ENCODE measurements at regions not wholly inside any gene's neighbourhood (a gene's known extent, or its start where the extent isn't known, plus 50 kb on each side); places are given as distances from the start of the nearest gene placed in this dataset.

- Histone ChIP-seq H3K27me3 (peaks cover 0 to 3% (median under 1%) of the 10 kb centered on the region in 3 donors), H3K9me3 (no peaks in the 10 kb centered on the region), H3K36me3 (no peaks in the 10 kb centered on the region), H3K27ac (no peak overlapping the region), H3K4me3 (no peak overlapping the region), H3K4me1 (no peaks in the 10 kb centered on the region)
- TF ChIP-seq, protein P1, sequence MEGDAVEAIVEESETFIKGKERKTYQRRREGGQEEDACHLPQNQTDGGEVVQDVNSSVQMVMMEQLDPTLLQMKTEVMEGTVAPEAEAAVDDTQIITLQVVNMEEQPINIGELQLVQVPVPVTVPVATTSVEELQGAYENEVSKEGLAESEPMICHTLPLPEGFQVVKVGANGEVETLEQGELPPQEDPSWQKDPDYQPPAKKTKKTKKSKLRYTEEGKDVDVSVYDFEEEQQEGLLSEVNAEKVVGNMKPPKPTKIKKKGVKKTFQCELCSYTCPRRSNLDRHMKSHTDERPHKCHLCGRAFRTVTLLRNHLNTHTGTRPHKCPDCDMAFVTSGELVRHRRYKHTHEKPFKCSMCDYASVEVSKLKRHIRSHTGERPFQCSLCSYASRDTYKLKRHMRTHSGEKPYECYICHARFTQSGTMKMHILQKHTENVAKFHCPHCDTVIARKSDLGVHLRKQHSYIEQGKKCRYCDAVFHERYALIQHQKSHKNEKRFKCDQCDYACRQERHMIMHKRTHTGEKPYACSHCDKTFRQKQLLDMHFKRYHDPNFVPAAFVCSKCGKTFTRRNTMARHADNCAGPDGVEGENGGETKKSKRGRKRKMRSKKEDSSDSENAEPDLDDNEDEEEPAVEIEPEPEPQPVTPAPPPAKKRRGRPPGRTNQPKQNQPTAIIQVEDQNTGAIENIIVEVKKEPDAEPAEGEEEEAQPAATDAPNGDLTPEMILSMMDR (IDR thresholded peaks at IDR 0.05 in 4 of 5, conservative IDR thresholded peaks at IDR 0.05 in 1 of 5), result no peak
- DNase-seq, result no peak
- in situ Hi-C loops (cut with MboI; ENCODE audit: low sequenced_read_pairs in 4 of 4), result no loop called here
- no peak for ATAC-seq
- intact Hi-C loops (cut with DNase I; ENCODE audit: low total_unique reads), result no loop called here
These were observed 97.6 kb upstream of the SIM2 start for GRCh38 chr21:36601362-36601761.

DNA sequence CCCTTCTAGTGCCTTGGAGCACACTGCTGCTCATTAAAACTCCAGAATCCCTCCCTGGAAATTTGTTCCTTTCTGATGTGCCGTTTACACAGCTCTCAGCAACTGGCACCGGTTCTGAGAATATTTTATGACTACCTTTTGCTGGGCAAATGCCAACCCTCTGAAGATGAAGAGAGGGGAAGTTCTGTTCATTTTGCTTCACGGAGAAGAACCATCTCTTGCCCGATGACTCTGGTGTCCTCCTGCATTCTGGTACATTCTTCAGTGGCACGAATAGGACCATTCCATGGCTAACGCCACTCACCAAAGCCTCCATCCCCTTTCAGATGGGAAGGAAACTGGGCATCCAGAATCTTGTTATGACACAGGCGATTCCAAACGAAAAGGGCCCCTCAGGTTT lies 96.2 kb upstream of the SIM2 start:
- intact Hi-C loops (cut with DNase I; ENCODE audit: low total_unique reads) (no loop called here), in situ Hi-C loops (cut with MboI; ENCODE audit: low sequenced_read_pairs in 4 of 4) (no loop called here)
- DNase-seq (no peak), ATAC-seq (no peak)
- Histone ChIP-seq H3K4me1 (no peaks in the 10 kb centered on the region), H3K27me3 (peaks cover 0 to 3% (median 1%) of the 10 kb centered on the region in 3 donors), H3K9me3 (no peaks in the 10 kb centered on the region), H3K4me3 (no peak overlapping the region), H3K27ac (no peak overlapping the region), H3K36me3 (no peaks in the 10 kb centered on the region)
- TF ChIP-seq, protein P1 (IDR thresholded peaks at IDR 0.05 in 4 of 5, conservative IDR thresholded peaks at IDR 0.05 in 1 of 5), result no peak
- no peak for TF ChIP-seq POLR2A (IDR thresholded peaks at IDR 0.05)

DNA sequence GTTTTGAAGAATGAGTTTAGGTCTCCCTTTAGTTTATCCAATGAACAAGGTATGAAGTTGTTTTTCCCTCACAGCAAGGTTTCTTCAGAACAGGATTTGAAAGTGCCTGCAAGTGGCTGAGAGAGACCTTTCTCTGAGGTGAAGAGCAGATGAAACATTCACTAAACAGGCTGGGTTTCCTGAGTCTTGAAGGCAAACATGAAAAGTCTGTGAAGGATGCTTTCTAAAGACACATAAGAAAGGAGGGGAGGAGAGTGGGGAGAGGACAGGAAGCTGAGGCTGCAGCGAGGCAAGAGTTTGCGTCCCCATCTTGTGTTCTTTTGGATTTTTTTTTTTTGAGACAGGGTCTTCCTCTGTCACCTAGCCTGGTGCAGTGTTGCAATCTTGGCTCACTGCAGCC lies 95.7 kb upstream of the SIM2 start:
- in situ Hi-C loops (cut with MboI; ENCODE audit: low sequenced_read_pairs in 4 of 4), result no loop called here
- Histone ChIP-seq H3K27me3 (peaks cover 0 to 5% (median 3%) of the 10 kb centered on the region in 3 donors), H3K27ac (no peak overlapping the region), H3K4me1 (no peaks in the 10 kb centered on the region), H3K9me3 (no peaks in the 10 kb centered on the region), H3K4me3 (no peak overlapping the region), H3K36me3 (no peaks in the 10 kb centered on the region)
- no peak for ATAC-seq
- intact Hi-C loops (cut with DNase I; ENCODE audit: low total_unique reads), result no loop called here
- DNase-seq, result no peak
- TF ChIP-seq, protein P1 (IDR thresholded peaks at IDR 0.05 in 4 of 5, conservative IDR thresholded peaks at IDR 0.05 in 1 of 5), result no peak
- no peak for TF ChIP-seq POLR2A (IDR thresholded peaks at IDR 0.05)

DNA sequence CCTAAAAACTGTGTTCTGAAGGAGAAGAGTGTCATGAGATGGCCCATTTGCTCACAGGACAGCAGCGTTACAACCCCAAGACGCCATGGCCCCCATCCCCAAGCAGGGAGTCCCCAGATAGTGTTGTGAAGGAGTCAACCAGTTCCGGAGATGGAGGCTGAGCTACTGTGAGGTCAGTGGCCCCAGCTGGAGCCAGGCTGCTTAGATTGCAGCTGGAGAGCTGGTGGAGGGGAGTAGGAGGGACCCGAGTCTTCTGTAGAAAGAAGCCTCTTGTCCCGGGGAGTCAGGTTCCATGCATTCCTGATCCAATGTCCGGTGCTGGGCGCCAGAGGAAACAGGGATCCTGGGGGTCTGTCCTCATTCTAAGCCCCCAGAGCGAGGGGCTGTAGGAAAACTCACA lies 93.5 kb upstream of the SIM2 start:
- no peaks in the 10 kb centered on the region for H3K4me1 ChIP-seq
- DNase-seq, result no peak
- no peaks in the 10 kb centered on the region for H3K36me3 ChIP-seq
- H3K9me3 ChIP-seq, result no peaks in the 10 kb centered on the region
- in situ Hi-C loops (cut with MboI; ENCODE audit: low sequenced_read_pairs in 4 of 4) (no loop called here), intact Hi-C loops (cut with DNase I; ENCODE audit: low total_unique reads) (no loop called here)
- peaks cover 0 to 5% (median 3%) of the 10 kb centered on the region in 3 donors for H3K27me3 ChIP-seq
- TF ChIP-seq, protein P1 (IDR thresholded peaks at IDR 0.05 in 4 of 5, conservative IDR thresholded peaks at IDR 0.05 in 1 of 5), result no peak
- no peak for TF ChIP-seq POLR2A (IDR thresholded peaks at IDR 0.05)
- ATAC-seq, result no peak
- H3K4me3 ChIP-seq, result no peak overlapping the region
- no peak overlapping the region for H3K27ac ChIP-seq

DNA sequence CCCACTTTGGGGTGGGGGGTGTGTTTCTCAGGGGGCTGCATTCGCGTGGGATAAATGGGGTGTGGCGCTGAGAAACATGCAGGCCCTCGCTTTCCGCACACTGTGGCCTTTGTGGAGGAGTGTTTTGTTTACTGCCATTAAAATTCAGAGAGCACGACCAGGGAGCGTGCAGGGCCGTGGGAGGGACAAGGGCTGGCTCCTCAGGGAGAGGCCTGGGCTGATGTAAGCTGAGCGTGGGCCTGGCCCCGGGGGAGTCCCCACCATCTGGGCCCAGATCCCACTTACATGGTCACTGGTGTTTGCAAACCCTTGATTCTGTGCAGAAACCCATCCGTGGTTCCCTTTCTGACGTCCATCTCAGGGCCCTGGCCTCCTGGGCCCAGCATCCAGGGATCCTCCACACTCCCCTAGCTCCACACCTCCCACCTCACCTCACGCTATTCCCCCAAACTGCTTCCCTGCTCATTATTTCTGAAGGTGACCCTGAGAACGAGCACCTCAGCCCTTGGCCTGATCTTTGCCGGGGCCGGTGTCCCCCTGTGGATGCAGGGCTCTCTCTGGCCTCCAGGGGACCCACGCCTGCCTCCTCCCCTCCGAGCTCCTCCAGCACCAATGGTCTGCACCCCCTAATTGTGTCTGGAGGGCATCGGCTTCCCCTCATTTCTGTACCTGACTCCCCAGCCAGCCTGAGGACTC lies 92.5 kb upstream of the SIM2 start:
- Histone ChIP-seq H3K36me3 (no peaks in the 10 kb centered on the region), H3K4me3 (no peak overlapping the region), H3K4me1 (no peaks in the 10 kb centered on the region), H3K9me3 (no peaks in the 10 kb centered on the region), H3K27ac (no peak overlapping the region), H3K27me3 (peaks cover 0 to 5% (median 0%) of the 10 kb centered on the region in 3 donors)
- no peak for TF ChIP-seq POLR2A (IDR thresholded peaks at IDR 0.05)
- TF ChIP-seq, protein P1 (IDR thresholded peaks at IDR 0.05 in 4 of 5, conservative IDR thresholded peaks at IDR 0.05 in 1 of 5), result no peak
- intact Hi-C loops (cut with DNase I; ENCODE audit: low total_unique reads), result no loop called here
- in situ Hi-C loops (cut with MboI; ENCODE audit: low sequenced_read_pairs in 4 of 4), result no loop called here
- ATAC-seq, result no peak
- DNase-seq, result no peak
